Choroid plexus epithelial cell (primary cell): ENCODE measurements at regions not wholly inside any gene's neighbourhood (a gene's known extent, or its start where the extent isn't known, plus 50 kb on each side); places are given as distances from the start of the nearest gene placed in this dataset.
A peak's percentile ranks its signal among the peaks of the same experiment; 100 is the strongest.

ENCODE experiments used
- DNase-seq: peaks from one replicate; pipeline ENCODE4 v3.0.0-alpha.2; 2010; ENCODE audit warnings: low read depth
- H3K4me3 ChIP-seq: 2 replicates; pipeline ENCODE4 v1.5.1; 2011; ENCODE audit warnings: low read depth, mild to moderate bottlenecking, control low read depth, low read length, moderate library complexity
- CTCF ChIP-seq: conservative IDR thresholded peaks from 2 replicates; pipeline ENCODE4 v1.5.1; 2011; ENCODE audit warnings: low read depth, mild to moderate bottlenecking, control low read depth, inconsistent platforms, low read length, moderate library complexity

GRCh38 chr13:33686772-33687480, 131.0 kb upstream of the RFC3 start:
- no peak for TF ChIP-seq CTCF
- no peak overlapping the region for H3K4me3 ChIP-seq
- DNase-seq: peak; percentile 30

- no peak for DNase-seq
- H3K4me3 ChIP-seq: no peak overlapping the region
- TF ChIP-seq CTCF: no peak
These were observed 127.6 kb upstream of the RFC3 start for GRCh38 chr13:33690354-33690753.

GRCh38 chr13:33691980-33692379, 126.0 kb upstream of the RFC3 start:
- no peak overlapping the region for H3K4me3 ChIP-seq
- DNase-seq: no peak
- TF ChIP-seq CTCF: no peak

GRCh38 chr13:33692531-33692930, 125.4 kb upstream of the RFC3 start:
- TF ChIP-seq CTCF: no peak
- H3K4me3 ChIP-seq: no peak overlapping the region
- no peak for DNase-seq

- DNase-seq: no peak
- H3K4me3 ChIP-seq: no peak overlapping the region
- no peak for TF ChIP-seq CTCF
These were observed 123.4 kb upstream of the RFC3 start for GRCh38 chr13:33694546-33694945.

GRCh38 chr13:33696530-33696929, 121.4 kb upstream of the RFC3 start:
- no peak overlapping the region for H3K4me3 ChIP-seq
- TF ChIP-seq CTCF: no peak
- DNase-seq: no peak

- DNase-seq: peak; percentile 16
- no peak for TF ChIP-seq CTCF
- no peak overlapping the region for H3K4me3 ChIP-seq
These were observed 120.0 kb upstream of the RFC3 start for GRCh38 chr13:33697926-33698325.
